Astrocyte (in vitro differentiated cells and primary cell): ENCODE measurements at regions not wholly inside any gene's neighbourhood (a gene's known extent, or its start where the extent isn't known, plus 50 kb on each side); places are given as distances from the start of the nearest gene placed in this dataset.

ENCODE experiments used
- DNase-seq: peaks from one replicate; pipeline ENCODE4 v3.0.0-alpha.2; 2010; ENCODE audit warnings: low read depth
- FAIRE-seq: peaks from 2 replicates; lab custom pipeline; 2011; peaks lifted over from hg19 to GRCh38; lab: Jason Lieb, UNC
- H2AFZ ChIP-seq: 2 replicates; pipeline ENCODE4 v1.6.0; 2012; ENCODE audit warnings: low read depth, low read length, inconsistent platforms
- H3K27ac ChIP-seq: 2 replicates; pipeline ENCODE4 v1.5.1; 2011; ENCODE audit warnings: low read depth, low read length, inconsistent platforms
- H3K27me3 ChIP-seq: 2 replicates; pipeline ENCODE4 v1.6.0; 2011; ENCODE audit warnings: low read length, inconsistent platforms; ENCODE audit not compliant: insufficient read depth
- H3K36me3 ChIP-seq: 2 replicates; pipeline ENCODE4 v1.5.1; 2011; ENCODE audit warnings: low read length, inconsistent platforms; ENCODE audit not compliant: insufficient read depth
- H3K4me1 ChIP-seq: 2 replicates; pipeline ENCODE4 v1.5.1; 2011; ENCODE audit warnings: low read length, inconsistent platforms; ENCODE audit not compliant: insufficient read depth
- H3K4me2 ChIP-seq: 2 replicates; pipeline ENCODE4 v1.6.0; 2012; ENCODE audit warnings: low read length, inconsistent platforms
- H3K4me3 ChIP-seq: 2 replicates; pipeline ENCODE4 v1.5.1; 2011; ENCODE audit warnings: low read depth, mild to moderate bottlenecking, low read length, inconsistent platforms; ENCODE audit not compliant: insufficient read depth
- H3K79me2 ChIP-seq: 2 replicates; pipeline ENCODE4 v1.6.0; 2012; ENCODE audit warnings: mild to moderate bottlenecking, low read length, inconsistent platforms; ENCODE audit not compliant: insufficient read depth
- H3K9ac ChIP-seq: 2 replicates; pipeline ENCODE4 v1.6.0; 2012; ENCODE audit warnings: mild to moderate bottlenecking, low read length, inconsistent platforms
- H3K9me3 ChIP-seq: 2 replicates; pipeline ENCODE4 v1.5.1; 2012; ENCODE audit warnings: low read depth, mild to moderate bottlenecking, low read length, inconsistent platforms; ENCODE audit not compliant: insufficient read depth
- H4K20me1 ChIP-seq: 2 replicates; pipeline ENCODE4 v1.6.0; 2012; ENCODE audit warnings: low read length, inconsistent platforms; ENCODE audit not compliant: insufficient read depth
- H3K27ac Mint-ChIP-seq: one replicate; pipeline ENCODE4 v1.8.0; 2021; ENCODE audit warnings: mild to moderate bottlenecking, mixed read lengths; ENCODE audit not compliant: unreplicated experiment
- H3K27me3 Mint-ChIP-seq: one replicate; pipeline ENCODE4 v1.8.0; 2021; ENCODE audit warnings: low read depth, mixed read lengths; ENCODE audit not compliant: unreplicated experiment
- H3K36me3 Mint-ChIP-seq: one replicate; pipeline ENCODE4 v1.8.0; 2021; ENCODE audit warnings: low read depth, mixed read lengths; ENCODE audit not compliant: unreplicated experiment
- H3K4me1 Mint-ChIP-seq: one replicate; pipeline ENCODE4 v1.8.0; 2021; ENCODE audit warnings: low read depth, mixed read lengths; ENCODE audit not compliant: unreplicated experiment
- H3K4me3 Mint-ChIP-seq: one replicate; pipeline ENCODE4 v1.8.0; 2021; ENCODE audit warnings: mild to moderate bottlenecking, moderate library complexity, mixed read lengths; ENCODE audit not compliant: unreplicated experiment
- H3K9me3 Mint-ChIP-seq: one replicate; pipeline ENCODE4 v1.8.0; 2021; ENCODE audit warnings: mild to moderate bottlenecking, mixed read lengths; ENCODE audit not compliant: unreplicated experiment
- CTCF ChIP-seq: IDR thresholded peaks from 2 replicates; pipeline ENCODE4 v1.5.1; 2011; ENCODE audit warnings: low read depth, mild to moderate bottlenecking, inconsistent platforms, low read length, moderate library complexity; ENCODE audit not compliant: insufficient read depth
- EZH2 ChIP-seq: IDR thresholded peaks from 2 replicates; pipeline ENCODE4 v1.6.1; 2012; ENCODE audit warnings: mild to moderate bottlenecking, low read length, inconsistent platforms; ENCODE audit not compliant: insufficient read depth

- H3K9me3 ChIP-seq = no peaks in the 10 kb centered on the region
- Mint-ChIP-seq H3K9me3 (no peaks in the 10 kb centered on the region), H3K4me1 (no peaks in the 10 kb centered on the region), H3K36me3 (no peaks in the 10 kb centered on the region), H3K27me3 (no peaks in the 10 kb centered on the region), H3K27ac (no peak overlapping the region), H3K4me3 (no peak overlapping the region)
- H3K36me3 ChIP-seq = no peaks in the 10 kb centered on the region
- H4K20me1 ChIP-seq = no peaks in the 10 kb centered on the region
- no peak for FAIRE-seq
- no peak overlapping the region for H3K27ac ChIP-seq
- no peak overlapping the region for H3K4me3 ChIP-seq
- H3K79me2 ChIP-seq = no peaks in the 10 kb centered on the region
- no peak overlapping the region for H3K9ac ChIP-seq
- no peaks in the 10 kb centered on the region for H3K27me3 ChIP-seq
- no peaks in the 10 kb centered on the region for H3K4me1 ChIP-seq
- no peak overlapping the region for H3K4me2 ChIP-seq
- H2AFZ ChIP-seq = no peak overlapping the region
- TF ChIP-seq CTCF (no peak), EZH2 (no peak)
- DNase-seq = no peak
These were observed 134.8 kb upstream of the PDE5A start for GRCh38 chr4:119763386-119763785.

- H3K27me3 ChIP-seq = no peaks in the 10 kb centered on the region
- no peaks in the 10 kb centered on the region for H3K36me3 Mint-ChIP-seq
- H4K20me1 ChIP-seq = no peaks in the 10 kb centered on the region
- no peak overlapping the region for H3K4me3 Mint-ChIP-seq
- no peak overlapping the region for H2AFZ ChIP-seq
- no peak overlapping the region for H3K4me2 ChIP-seq
- H3K9me3 Mint-ChIP-seq = no peaks in the 10 kb centered on the region
- H3K4me3 ChIP-seq = no peak overlapping the region
- H3K4me1 Mint-ChIP-seq = no peaks in the 10 kb centered on the region
- H3K9me3 ChIP-seq = no peaks in the 10 kb centered on the region
- H3K27me3 Mint-ChIP-seq = no peaks in the 10 kb centered on the region
- H3K79me2 ChIP-seq = no peaks in the 10 kb centered on the region
- DNase-seq (peak; percentile 55), FAIRE-seq (no peak)
- H3K27ac Mint-ChIP-seq = no peak overlapping the region
- no peaks in the 10 kb centered on the region for H3K36me3 ChIP-seq
- no peaks in the 10 kb centered on the region for H3K4me1 ChIP-seq
- H3K27ac ChIP-seq = no peak overlapping the region
- no peak overlapping the region for H3K9ac ChIP-seq
- TF ChIP-seq EZH2 (no peak), CTCF (no peak)
These were observed 127.0 kb upstream of the PDE5A start for GRCh38 chr4:119755599-119755998.

- Histone ChIP-seq H3K4me1 (no peaks in the 10 kb centered on the region), H3K36me3 (no peaks in the 10 kb centered on the region), H2AFZ (no peak overlapping the region), H4K20me1 (no peaks in the 10 kb centered on the region), H3K27ac (no peak overlapping the region), H3K79me2 (no peaks in the 10 kb centered on the region), H3K9me3 (no peaks in the 10 kb centered on the region), H3K9ac (no peak overlapping the region), H3K27me3 (no peaks in the 10 kb centered on the region), H3K4me2 (no peak overlapping the region), H3K4me3 (no peak overlapping the region)
- TF ChIP-seq CTCF = no peak
- TF ChIP-seq EZH2 = no peak
- H3K27ac Mint-ChIP-seq = no peak overlapping the region
- DNase-seq (no peak), FAIRE-seq (no peak)
- H3K27me3 Mint-ChIP-seq = no peaks in the 10 kb centered on the region
- no peak overlapping the region for H3K4me3 Mint-ChIP-seq
- no peaks in the 10 kb centered on the region for H3K4me1 Mint-ChIP-seq
- H3K9me3 Mint-ChIP-seq = no peaks in the 10 kb centered on the region
- H3K36me3 Mint-ChIP-seq = no peaks in the 10 kb centered on the region
These were observed 124.3 kb upstream of the PDE5A start for GRCh38 chr4:119752936-119753335.
